ENCODE measurements at regions not wholly inside any gene's neighbourhood (a gene's known extent, or its start where the extent isn't known, plus 50 kb on each side); places are given as distances from the start of the nearest gene placed in this dataset.

DNA sequence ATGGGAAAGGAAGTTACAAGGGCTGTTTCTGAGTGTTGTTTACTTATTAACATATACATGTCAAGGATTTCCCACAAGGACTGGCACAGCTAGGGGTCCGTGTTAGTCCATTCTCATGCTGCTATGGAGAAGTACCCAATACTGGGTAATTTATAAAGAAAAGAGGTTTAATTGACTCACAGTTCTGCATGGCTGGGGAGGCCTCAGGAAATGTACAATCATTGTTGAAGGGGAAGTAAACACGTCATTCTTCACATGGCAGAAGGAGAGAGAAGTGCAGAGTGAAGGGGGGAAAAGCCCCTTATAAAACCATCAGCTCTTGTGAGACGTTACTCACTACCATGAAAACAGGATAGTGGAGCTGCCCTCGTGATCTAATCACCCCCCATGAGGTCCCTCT is 128.9 kb upstream of the CELF4 start:
- no peak for TF ChIP-seq REST (IDR thresholded peaks at IDR 0.05; ENCODE audit: unreplicated experiment)
- TF ChIP-seq EZH2phosphoT487 (IDR thresholded peaks at IDR 0.05; ENCODE audit: unreplicated experiment) = no peak

All from GM23338 (cell line).